ENCODE measurements at regions not wholly inside any gene's neighbourhood (a gene's known extent, or its start where the extent isn't known, plus 50 kb on each side); places are given as distances from the start of the nearest gene placed in this dataset.

- no peak for TF ChIP-seq CTCF (IDR thresholded peaks at IDR 0.05; ENCODE audit: control extremely low read depth, extremely low read depth)
- H3K9me3 ChIP-seq (ENCODE audit: control insufficient read depth in 4 of 4, insufficient read depth in 3 of 4, low read length in 3 of 4), result no peaks in the 10 kb centered on the region
- H3K36me3 ChIP-seq (ENCODE audit: control insufficient read depth in 4 of 4, insufficient read depth in 4 of 4, low read length in 4 of 4), result no peaks in the 10 kb centered on the region
- no peak overlapping the region for H3K27ac ChIP-seq (ENCODE audit: low read depth in 1 of 2, low read length in 1 of 2)
- H3K9ac ChIP-seq (ENCODE audit: insufficient read depth in 1 of 2, low read length in 2 of 2), result no peak overlapping the region
- H3K4me1 ChIP-seq (ENCODE audit: control insufficient read depth in 5 of 5, insufficient read depth in 5 of 5, low read length in 5 of 5), result peaks cover 0 to 29% (median 12%) of the 10 kb centered on the region in 5 donors
- H3K27me3 ChIP-seq (ENCODE audit: control insufficient read depth in 3 of 3, insufficient read depth in 3 of 3, low read length in 2 of 3), result no peaks in the 10 kb centered on the region
- ATAC-seq (ENCODE audit: insufficient read depth, low FRiP score) (no peak), DNase-seq (no peak)
- 58 to 59% methylated on average over 3 of the region's 3 CpGs for WGBS, 2 donors
- H3K4me3 ChIP-seq, result no peak overlapping the region
These were observed 140.5 kb upstream of the PELI1 start for GRCh38 chr2:64284751-64285150.

GRCh38 chr2:64287202-64287740, 143.1 kb upstream of the PELI1 start:
- H3K4me1 ChIP-seq (ENCODE audit: control insufficient read depth in 5 of 5, insufficient read depth in 5 of 5, low read length in 5 of 5), result peaks cover 0 to 33% (median 12%) of the 10 kb centered on the region in 5 donors
- H3K9ac ChIP-seq (ENCODE audit: insufficient read depth in 1 of 2, low read length in 2 of 2), result no peak overlapping the region
- H3K27me3 ChIP-seq (ENCODE audit: control insufficient read depth in 3 of 3, insufficient read depth in 3 of 3, low read length in 2 of 3), result no peaks in the 10 kb centered on the region
- H3K36me3 ChIP-seq (ENCODE audit: control insufficient read depth in 4 of 4, insufficient read depth in 4 of 4, low read length in 4 of 4), result no peaks in the 10 kb centered on the region
- H3K4me3 ChIP-seq, result no peak overlapping the region
- WGBS, 2 donors, result 92 to 96% methylated on average over 5 of the region's 5 CpGs
- no peak overlapping the region for H3K27ac ChIP-seq (ENCODE audit: low read depth in 1 of 2, low read length in 1 of 2)
- no peak for DNase-seq
- peaks cover 0 to 2% (median 0%) of the 10 kb centered on the region in 4 donors for H3K9me3 ChIP-seq (ENCODE audit: control insufficient read depth in 4 of 4, insufficient read depth in 3 of 4, low read length in 3 of 4)
- no peak for TF ChIP-seq CTCF (IDR thresholded peaks at IDR 0.05; ENCODE audit: control extremely low read depth, extremely low read depth)
- no peak for ATAC-seq (ENCODE audit: insufficient read depth, low FRiP score)

GRCh38 chr2:64288321-64289193, 144.3 kb upstream of the PELI1 start:
- H3K9ac ChIP-seq (ENCODE audit: insufficient read depth in 1 of 2, low read length in 2 of 2), result no peak overlapping the region
- peak overlapping the region; percentile 27 to 28 for H3K27ac ChIP-seq (ENCODE audit: low read depth in 1 of 2, low read length in 1 of 2)
- peaks cover 0 to 2% (median 0%) of the 10 kb centered on the region in 4 donors for H3K9me3 ChIP-seq (ENCODE audit: control insufficient read depth in 4 of 4, insufficient read depth in 3 of 4, low read length in 3 of 4)
- no peaks in the 10 kb centered on the region for H3K27me3 ChIP-seq (ENCODE audit: control insufficient read depth in 3 of 3, insufficient read depth in 3 of 3, low read length in 2 of 3)
- H3K36me3 ChIP-seq (ENCODE audit: control insufficient read depth in 4 of 4, insufficient read depth in 4 of 4, low read length in 4 of 4), result no peaks in the 10 kb centered on the region
- 64 to 69% methylated on average over 13 of the region's 13 CpGs for WGBS, 2 donors
- ATAC-seq (ENCODE audit: insufficient read depth, low FRiP score) (no peak), DNase-seq (peak; percentile 48 to 76 (median 75))
- no peak overlapping the region for H3K4me3 ChIP-seq
- no peak for TF ChIP-seq CTCF (IDR thresholded peaks at IDR 0.05; ENCODE audit: control extremely low read depth, extremely low read depth)
- peaks cover 0 to 31% (median 12%) of the 10 kb centered on the region in 5 donors for H3K4me1 ChIP-seq (ENCODE audit: control insufficient read depth in 5 of 5, insufficient read depth in 5 of 5, low read length in 5 of 5)
